ENCODE measurements at regions not wholly inside any gene's neighbourhood (a gene's known extent, or its start where the extent isn't known, plus 50 kb on each side); places are given as distances from the start of the nearest gene placed in this dataset.

GRCh38 chr13:38024431-38024830 is 154.9 kb upstream of the TRPC4 start:
- H3K4me3 ChIP-seq (ENCODE audit: low read depth, low read length), result no peak overlapping the region
- peak; percentile 3 for DNase-seq (ENCODE audit: low read depth)
- TF ChIP-seq CTCF (IDR thresholded peaks at IDR 0.05; ENCODE audit: insufficient read depth, low read depth, low read length), result no peak

- TF ChIP-seq CTCF (IDR thresholded peaks at IDR 0.05; ENCODE audit: insufficient read depth, low read depth, low read length), result no peak
- no peak for DNase-seq (ENCODE audit: low read depth)
- no peak overlapping the region for H3K4me3 ChIP-seq (ENCODE audit: low read depth, low read length)
Observed at GRCh38 chr13:38017320-38017719, 147.7 kb upstream of the TRPC4 start.

GRCh38 chr13:38013676-38014075 is 144.1 kb upstream of the TRPC4 start:
- TF ChIP-seq CTCF (IDR thresholded peaks at IDR 0.05; ENCODE audit: insufficient read depth, low read depth, low read length), result no peak
- no peak for DNase-seq (ENCODE audit: low read depth)
- no peak overlapping the region for H3K4me3 ChIP-seq (ENCODE audit: low read depth, low read length)

GRCh38 chr13:38012096-38012495 is 142.5 kb upstream of the TRPC4 start:
- no peak for DNase-seq (ENCODE audit: low read depth)
- H3K4me3 ChIP-seq (ENCODE audit: low read depth, low read length), result no peak overlapping the region
- no peak for TF ChIP-seq CTCF (IDR thresholded peaks at IDR 0.05; ENCODE audit: insufficient read depth, low read depth, low read length)

- H3K4me3 ChIP-seq (ENCODE audit: low read depth, low read length), result no peak overlapping the region
- TF ChIP-seq CTCF (IDR thresholded peaks at IDR 0.05; ENCODE audit: insufficient read depth, low read depth, low read length), result no peak
- DNase-seq (ENCODE audit: low read depth), result no peak
Observed at GRCh38 chr13:38008636-38009035, 139.1 kb upstream of the TRPC4 start.

- no peak overlapping the region for H3K4me3 ChIP-seq (ENCODE audit: low read depth, low read length)
- no peak for DNase-seq (ENCODE audit: low read depth)
- TF ChIP-seq CTCF (IDR thresholded peaks at IDR 0.05; ENCODE audit: insufficient read depth, low read depth, low read length), result no peak
Observed at GRCh38 chr13:38002606-38003005, 133.0 kb upstream of the TRPC4 start.

- no peak overlapping the region for H3K4me3 ChIP-seq (ENCODE audit: low read depth, low read length)
- TF ChIP-seq CTCF (IDR thresholded peaks at IDR 0.05; ENCODE audit: insufficient read depth, low read depth, low read length), result no peak
- DNase-seq (ENCODE audit: low read depth), result no peak
Observed at GRCh38 chr13:37997641-37998040, 128.1 kb upstream of the TRPC4 start.
